HL-60/S4 treated with phorbol 12-myristate 13-acetate at 8.2 ng/mL for 4 days and 3 days (cell line): ENCODE measurements at regions not wholly inside any gene's neighbourhood (a gene's known extent, or its start where the extent isn't known, plus 50 kb on each side); places are given as distances from the start of the nearest gene placed in this dataset.
"Not testable (repeated sequence)": the region's sequence is repeated elsewhere in the genome, so short reads cannot be mapped to it uniquely, and the experiment has no call there.

ENCODE experiments used
- in situ Hi-C: fragments of 300-500 bp; cut with MboI; formaldehyde crosslinking; loops from 2 replicates; pipeline ENCODE4 v1.15.0; 2022; ENCODE audit warnings: low sequenced_read_pairs

DNA sequence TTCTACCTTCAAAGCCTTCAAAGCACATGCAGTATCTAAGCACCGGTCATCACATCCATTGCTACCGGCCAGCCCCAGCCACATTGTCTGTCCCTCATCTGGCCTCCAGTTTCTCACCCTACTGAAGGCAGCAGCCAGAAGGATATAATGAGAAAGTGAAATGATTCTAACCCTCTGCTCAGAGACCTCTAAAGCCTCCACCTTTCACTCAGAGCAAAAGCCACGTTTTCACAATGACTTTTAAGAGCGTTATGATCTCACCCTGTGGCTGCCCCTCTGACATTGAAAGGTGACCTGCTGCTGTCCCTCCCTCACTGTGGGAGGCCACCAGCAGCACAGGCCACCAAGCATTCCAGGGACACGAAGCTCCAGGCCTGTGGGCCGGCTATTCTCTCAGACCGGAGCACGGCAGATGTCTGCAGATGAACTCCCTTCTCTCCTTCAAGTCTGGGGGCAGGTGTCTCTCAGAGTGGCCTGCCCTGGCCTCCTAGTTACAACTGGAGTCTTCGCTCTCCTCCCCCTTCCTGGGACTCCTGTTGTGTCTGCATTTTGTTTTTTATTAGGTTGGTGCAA, 94.9 kb upstream of the EEPD1 start:
- in situ Hi-C loops, result no loop called here

DNA sequence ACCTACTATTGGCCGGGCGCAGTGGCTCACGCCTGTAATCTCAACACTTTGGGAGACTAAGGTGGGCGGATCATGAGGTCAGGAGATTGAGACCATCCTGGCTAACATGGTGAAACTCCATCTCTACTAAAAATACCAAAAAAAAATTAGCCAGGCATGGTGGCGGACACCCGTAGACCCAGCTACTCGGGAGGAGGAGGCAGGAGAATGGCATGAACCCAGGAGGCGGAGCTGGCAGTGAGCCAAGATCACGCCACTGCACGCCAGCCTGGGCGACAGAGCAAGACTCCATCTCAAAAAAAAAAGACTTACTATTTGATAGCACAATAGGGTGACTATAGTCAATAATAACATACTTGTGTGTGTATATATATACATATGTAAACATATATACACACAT, 92.7 kb upstream of the EEPD1 start:
- in situ Hi-C loops, result not testable (repeated sequence)

DNA sequence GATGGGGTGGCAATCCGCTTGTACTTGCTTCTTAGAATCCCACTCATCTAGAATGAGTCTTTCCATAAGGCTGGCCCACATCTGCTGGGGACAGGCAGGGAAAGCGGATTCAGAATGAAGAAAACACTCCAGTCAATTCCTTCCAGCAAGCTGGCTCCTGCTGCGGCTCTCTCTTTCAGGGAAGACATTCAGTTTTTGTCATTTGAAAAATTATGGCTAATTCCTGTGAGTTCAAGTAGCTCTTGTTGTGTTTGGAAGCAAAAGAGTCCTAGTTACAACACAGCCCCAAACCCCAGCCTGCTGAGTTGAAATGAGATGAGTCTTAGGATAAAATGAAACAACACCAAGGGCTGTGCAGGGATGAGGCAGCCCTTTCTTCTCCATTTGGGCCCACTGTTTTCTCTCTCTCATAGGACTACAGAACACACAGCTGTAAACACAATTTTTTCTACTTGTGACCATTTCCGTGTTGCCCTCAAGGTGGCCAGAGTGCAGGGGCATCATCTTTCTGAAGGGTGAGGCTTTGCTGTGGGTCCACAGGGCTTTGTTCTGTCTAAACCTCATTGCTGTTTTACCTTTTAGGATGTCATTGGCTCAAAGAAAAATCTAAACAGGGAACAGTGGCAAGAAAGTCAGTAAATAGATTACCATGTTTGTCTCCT, 90.8 kb upstream of the EEPD1 start:
- in situ Hi-C loops, result no loop called here

DNA sequence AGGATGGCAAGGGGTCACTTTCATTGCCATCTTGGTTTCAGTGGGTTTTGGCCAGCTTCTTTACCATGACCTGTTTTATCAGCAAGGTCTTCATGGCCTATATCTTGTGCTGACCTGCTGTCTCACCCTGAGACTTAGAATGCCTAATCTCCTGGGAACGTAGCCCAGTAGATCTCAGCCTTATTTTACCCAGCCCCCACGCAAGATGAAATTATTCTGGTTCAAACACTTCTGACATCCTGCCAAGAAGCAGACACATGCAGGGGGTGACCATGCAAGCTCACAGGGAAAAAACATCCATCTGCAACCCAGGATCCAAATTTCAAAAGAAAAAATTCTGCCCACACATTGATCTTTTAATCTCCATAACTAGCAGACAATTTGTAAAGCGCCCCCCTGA, 88.4 kb upstream of the EEPD1 start:
- in situ Hi-C loops, result no loop called here

DNA sequence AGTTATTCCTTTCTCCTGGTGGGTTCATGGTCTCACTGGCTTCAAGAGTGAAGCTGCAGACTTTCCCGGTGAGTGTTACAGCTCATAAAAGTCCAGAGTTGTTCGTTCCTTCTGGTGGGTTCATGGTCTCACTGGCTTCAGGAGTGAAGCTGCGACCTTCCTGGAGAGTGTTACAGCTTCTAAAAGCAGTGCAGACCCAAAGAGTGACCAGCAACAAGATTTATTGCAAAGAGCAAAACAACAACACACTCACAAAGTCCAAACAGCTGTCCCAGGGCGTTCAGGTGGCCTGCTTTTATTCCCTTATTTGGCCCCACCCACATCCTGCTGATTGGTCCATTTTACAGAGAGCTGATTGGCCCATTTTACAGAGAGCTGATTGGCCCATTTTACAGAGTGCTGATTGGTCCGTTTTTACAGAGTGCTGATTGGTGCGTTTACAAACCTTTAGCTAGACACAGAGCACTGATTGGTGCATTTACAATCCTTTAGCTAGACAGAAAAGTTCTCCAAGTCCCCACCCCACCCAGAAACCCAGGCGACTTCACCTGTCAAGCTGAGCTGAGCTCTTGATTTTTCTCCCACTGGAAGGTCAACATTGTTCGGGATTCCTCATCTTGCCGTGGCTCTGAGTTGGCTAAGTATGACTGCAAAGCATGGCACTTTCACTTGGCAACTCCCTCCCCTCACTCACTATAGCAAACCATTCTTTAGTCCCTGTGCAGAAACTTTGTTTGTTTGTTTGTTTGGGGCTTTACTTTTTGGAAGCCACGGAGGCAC, 87.3 kb upstream of the EEPD1 start:
- in situ Hi-C loops, result not testable (repeated sequence)

DNA sequence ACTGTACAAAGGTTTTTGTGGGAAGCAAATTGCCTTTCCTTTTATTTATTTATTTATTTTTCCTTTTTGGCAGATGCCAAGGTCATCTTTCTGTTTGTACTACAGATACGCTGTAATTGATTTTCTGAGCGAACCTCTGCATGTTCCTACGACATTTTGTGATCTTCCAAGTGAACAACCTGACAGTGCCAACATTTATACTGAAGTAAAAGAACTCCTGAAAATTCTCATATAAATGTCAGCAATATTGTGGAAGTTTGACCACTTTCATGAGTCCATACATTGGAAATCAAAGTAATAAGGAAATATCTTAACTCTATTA, 86.8 kb upstream of the EEPD1 start:
- in situ Hi-C loops, result no loop called here

DNA sequence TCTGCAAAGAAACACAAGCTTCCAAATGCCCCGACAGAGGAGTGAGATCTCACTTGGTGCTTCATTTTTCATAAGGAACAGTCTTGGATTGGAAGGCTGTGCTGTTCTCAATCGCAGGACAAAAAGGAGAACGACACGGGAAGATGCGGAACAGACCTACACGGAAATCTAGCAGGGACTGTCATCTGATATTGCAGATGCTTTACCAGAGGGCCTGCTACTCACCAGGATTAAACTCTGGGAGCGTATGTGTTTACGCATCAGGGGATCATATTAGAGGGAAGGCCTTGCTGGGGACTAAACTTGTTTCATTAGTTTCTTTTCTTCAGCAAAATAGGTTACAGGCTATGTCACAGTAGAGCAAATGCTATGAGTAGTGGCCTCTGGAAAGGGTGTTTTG, 82.8 kb upstream of the EEPD1 start:
- in situ Hi-C loops, result no loop called here

DNA sequence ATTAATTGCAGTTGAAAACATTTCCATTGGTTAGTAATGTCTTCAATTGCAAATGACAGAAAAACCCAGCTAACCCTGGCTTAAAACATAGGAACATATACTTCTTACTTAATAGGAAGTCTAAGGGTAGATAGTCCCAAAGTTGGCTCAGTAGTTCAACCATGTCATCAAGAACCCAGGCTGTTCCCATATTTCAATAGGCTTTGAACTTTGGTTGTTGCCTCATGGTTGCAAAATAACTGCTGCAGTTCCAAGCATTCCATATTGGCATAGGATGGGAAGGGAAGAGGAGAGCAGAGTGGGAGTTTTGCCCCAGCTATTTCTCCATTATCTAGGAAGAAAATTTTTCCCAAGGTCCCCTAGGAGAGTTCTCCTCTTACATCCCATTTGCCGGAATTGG, 81.4 kb upstream of the EEPD1 start:
- in situ Hi-C loops, result no loop called here

DNA sequence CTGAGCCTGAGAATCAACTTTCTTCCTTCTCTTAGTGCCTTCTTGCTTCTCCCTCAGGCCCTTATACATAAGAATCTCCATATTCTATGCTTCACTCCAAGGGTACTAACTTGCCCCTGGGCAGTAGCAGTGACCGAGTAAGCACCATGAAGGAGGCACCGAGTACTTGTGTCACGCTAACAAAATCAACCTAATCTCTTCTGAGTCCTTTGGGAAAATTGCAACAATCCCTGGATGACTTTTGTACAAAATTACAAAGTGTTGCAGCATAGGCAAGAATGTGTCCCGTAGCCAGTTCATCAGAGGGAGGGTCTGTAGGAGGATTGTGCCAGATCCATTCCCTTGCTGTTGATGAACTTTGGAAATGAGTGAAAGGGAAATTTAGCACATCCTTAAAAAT, 80.4 kb upstream of the EEPD1 start:
- in situ Hi-C loops, result no loop called here

DNA sequence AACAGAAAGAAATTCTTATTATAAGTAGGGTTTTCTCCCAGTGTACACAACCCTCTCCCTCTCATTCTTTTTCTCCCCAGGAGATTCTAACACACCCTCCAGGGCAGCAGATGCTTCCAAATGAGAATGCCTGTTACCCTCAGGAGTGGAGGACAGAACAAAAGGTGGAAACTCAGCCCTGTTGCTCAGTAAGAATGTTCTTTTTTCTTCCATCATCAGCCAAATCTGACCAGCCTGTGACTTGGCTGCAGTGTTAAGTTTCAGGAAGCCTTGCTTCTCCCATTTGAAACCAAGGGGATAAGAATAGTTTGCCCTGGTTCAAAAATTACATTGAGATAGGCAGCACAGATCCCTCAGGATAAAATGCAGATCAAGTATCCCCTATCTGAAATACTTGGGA, 77.5 kb upstream of the EEPD1 start:
- in situ Hi-C loops, result no loop called here

DNA sequence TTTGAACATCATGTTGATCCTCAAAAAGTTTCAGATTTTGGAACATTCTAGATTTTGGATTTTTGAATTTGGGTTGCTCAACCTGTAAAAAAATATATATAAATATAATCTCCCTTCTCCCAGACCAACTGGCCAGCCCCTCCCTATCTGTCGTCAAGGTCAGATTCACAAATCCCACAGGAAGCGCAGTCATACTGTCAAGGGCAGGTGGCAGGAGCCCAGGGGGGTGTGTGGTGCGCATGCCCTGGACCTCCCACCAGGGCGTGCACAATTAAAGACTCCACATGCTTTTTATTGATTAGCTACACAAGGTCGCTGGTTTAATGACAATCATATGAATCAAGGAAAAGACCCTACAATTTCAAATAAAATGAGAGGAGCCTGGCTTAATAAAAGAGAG, 77.0 kb upstream of the EEPD1 start:
- in situ Hi-C loops, result no loop called here

DNA sequence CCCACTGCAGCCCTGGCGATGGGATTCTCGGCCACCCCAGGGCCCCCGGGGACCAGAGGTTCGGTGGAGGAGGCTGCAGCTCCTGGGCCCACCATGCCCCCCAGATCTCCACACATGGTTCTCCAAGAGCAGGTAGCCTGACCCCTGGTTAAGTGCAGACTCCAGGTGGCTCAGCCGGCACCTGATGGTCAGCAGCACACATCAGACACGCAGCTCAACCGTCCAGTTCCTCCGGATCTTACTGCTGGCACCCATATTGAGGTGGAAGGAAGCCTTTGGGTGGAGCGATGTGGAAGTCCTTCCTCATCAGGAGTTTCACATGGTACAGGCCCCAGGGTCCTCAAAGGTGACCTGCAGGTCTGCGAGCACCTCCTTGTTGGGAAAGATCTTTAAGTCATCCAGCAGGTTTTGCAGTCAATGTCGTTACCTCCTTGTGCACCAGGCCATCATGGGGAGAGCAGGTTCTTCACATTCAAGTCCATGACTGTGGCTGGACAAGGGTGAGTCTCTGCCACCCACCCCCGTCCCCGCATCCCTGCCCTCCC, 74.2 kb upstream of the EEPD1 start:
- in situ Hi-C loops, result no loop called here

DNA sequence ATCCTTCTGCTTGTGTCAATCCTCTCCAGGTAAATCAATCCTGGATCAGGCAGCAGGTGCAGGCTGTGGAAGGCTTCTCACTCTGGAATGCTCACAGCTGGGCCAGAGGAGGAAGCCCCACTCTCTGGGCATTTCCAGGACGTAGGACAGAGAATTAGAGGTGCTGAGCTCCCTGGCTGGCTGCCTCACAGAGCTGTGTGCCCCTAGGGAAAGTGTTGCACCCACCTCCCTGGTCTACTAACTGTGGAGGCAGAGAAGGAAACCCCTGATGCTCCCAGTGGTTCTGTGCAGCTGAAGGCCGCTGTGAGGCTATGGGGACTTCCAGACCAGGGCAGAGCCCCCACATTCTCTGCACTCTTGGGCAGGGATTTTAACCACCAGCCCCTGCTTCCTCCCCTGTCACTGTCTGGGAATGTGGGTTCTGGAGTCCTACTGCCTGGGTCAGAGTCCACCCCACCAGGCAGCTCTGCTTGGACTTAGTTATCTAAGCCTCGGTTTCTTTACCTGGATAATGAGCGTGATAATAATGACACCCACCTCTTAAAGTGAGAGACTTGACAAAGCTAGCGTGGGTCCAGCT, 73.5 kb upstream of the EEPD1 start:
- in situ Hi-C loops, result no loop called here

DNA sequence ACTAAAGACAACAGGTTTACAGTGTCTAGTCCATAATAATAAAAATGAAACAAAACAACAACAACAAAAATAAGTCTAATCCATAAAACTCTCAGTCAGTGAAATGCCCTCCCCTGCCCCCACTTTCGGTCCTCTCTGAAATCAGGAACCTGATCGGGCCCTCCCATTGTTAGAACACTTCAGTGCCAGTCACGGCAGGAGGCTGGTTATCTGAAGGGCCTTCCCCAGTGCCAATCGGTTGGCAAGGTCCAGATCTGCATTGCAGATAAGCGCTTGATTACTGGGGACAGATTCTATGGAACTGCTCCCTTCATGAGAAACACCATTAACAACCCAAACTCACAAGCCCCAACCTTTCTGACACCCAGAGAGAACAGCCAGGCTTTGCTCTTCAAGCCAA, 72.2 kb upstream of the EEPD1 start:
- in situ Hi-C loops, result no loop called here

DNA sequence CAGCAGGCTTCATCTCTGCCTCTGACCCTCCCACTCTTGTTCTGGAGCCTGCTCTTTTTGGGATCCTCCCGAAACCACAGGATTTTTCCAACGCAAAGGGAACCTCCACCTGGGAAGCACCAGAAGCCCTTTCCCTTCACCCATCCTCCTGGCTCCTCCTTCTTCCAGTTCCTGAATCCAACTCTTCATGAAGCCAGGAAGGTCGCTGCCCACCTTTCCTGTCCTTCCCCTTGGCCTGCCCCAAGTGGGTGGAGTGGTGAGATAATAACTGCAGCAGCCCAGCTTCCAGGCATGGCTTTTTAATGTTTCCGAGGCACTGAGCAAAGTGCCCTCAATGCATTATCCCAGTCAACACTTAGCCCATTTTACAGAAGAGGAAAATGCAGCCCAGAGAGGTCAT, 70.8 kb upstream of the EEPD1 start:
- in situ Hi-C loops, result no loop called here

DNA sequence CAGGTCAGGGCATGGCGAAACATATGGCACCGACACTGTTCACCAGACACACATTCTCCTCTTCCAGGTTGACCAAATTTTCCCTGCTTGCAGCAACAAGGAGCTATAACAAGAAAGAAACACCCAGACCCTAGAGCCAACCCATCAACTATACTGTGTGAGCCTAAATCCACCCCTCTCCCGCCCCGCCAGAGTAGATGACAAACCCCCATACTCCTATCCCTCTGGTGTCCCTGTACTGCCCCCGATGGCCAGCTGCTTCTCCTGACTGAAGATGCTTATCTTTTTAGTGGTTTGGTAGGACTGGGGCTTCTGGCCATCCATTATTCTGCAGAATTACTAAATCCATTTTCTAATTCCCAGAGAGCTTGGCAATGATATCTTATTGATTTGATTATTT, 70.1 kb upstream of the EEPD1 start:
- in situ Hi-C loops, result no loop called here

DNA sequence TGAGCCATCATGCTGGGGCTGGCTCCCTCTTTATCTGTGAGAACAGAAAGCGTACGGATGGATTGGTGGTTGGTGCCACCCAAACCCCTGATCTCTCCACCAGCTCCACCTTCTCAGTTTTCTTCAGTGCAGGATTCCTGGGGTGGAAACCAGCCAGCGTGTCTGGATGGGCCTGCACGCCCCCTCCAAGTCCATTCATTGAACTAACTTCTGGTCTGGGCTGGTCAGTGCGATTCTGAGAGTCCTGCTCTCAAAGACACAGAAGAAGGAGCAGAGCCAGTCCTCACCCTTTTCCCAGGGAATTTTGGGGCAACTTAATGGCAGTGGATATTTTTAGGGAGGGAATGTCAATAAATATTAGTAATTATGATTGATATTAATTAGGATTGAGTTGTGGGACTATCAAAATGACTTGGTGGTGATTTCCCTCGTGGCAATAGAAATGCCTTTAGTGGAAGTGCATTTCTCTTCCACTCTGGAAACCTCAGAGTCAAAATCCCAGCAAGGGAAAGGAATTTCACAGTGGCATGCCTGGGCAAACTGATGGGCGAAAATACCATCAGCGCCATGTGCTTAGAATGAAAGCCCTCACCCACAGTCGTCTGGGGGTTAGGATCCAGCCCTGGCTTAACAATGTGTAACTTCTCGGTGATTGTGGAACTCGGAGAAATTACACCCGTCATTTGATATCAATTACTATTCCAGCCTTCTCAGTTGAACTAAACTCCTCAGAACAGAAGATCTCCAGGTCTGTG, 69.3 kb upstream of the EEPD1 start:
- in situ Hi-C loops, result no loop called here

DNA sequence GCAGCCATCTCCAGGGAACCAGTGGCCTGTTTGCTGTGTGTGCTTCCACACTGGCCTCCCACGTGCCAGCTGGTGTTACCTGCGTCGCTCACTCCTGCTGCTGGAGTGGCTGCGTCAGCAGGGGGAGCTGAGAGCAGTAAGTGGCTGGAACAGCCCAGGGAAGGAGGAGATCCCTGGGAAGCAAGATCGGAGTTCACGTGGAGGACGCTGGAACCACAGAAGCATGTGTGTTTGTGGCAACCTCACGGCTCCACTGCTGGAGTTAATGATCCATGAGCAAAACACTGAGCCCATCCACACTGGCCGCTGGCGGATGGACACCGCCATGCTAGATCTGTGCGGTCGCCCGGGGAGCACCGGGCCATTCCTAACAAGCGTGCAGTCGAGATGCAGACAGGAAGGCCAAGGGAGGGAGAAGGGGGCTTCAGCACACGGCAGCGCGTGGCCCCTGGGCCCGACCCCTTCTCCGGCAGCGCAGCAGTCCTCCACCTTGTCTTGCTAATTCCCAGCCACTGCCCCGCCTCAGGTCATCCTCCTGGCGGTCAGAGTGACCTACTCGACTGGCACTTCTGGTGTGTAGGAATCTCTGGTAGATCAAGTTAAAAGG, 68.5 kb upstream of the EEPD1 start:
- in situ Hi-C loops, result no loop called here

DNA sequence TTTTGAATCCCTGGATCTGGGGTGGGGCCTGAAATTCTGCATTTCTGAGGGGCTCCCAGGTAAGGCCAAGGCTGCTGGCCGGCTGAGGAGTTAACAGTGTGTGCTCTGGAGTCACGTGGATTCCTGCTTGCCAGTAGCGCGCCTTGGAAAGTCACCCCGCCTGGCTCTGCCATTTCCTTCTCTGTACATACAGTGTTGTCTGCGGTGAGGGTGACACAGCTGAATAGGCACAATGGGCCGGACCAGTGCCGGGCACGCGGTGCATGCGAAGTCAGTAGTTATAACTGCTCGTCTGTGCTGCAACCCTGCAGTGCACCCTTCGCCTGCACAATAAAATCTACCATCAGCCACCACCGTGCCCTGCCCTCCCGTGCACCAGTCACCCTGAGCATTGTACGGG, 68.0 kb upstream of the EEPD1 start:
- in situ Hi-C loops, result no loop called here

DNA sequence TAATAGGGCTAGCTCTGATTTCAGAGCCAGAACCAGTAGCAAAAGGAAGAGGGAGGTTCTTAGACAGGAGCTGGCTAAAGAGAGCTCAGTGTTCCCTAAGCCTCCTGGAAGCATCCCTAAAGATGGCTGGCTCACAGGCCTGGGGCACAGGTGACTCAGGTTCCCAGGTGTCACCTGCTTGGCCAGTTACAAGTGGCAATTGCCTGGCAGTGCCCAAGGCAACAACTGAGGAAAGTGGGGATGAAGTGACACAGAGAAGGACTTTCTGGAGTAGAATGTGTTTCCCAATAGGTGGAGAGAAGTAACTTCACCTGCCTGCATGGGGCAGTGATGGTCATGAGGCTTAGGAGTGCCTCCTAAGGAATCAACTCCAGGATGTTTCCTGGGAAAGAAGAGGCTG, 66.5 kb upstream of the EEPD1 start:
- in situ Hi-C loops, result no loop called here

DNA sequence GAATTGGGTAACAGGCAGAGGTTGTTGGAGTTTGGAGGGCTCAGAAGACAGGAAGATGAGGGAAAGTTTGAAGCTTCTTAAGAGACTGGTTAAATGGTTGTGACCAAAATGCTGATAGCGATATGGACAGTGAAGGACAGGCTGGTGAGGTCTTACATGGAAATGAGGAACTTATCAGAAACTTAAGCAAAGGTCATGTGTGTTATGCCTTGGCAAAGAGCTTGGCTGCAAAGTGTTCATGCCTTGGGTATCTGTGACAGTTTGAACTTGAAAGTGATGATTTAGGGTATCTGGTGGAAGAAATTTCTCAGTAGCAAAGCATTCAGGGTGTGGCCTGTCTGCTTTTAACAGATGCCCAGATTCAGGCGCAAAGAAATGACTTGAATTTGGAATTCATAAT, 64.5 kb upstream of the EEPD1 start:
- in situ Hi-C loops, result no loop called here
